Upper lobe of left lung (tissue), 6 donors: ENCODE measurements at regions not wholly inside any gene's neighbourhood (a gene's known extent, or its start where the extent isn't known, plus 50 kb on each side); places are given as distances from the start of the nearest gene placed in this dataset.
A peak's percentile ranks its signal among the peaks of the same experiment; 100 is the strongest.

Experiments used
- ATAC-seq, 2 donors: fragments of 200-7000 bp; cut with Tn5 transposase; one replicate each; pipeline ENCODE4 v1.9.1; 2022; ENCODE audit warnings: mild to moderate bottlenecking in 2 of 2, moderate library complexity in 2 of 2; ENCODE audit not compliant: low FRiP score in 2 of 2
- DNase-seq, 2 donors: peaks; one replicate each; pipeline ENCODE4 v3.0.0-alpha.2; 2019 to 2020
- H3K27ac ChIP-seq, 4 donors: fragments of 200-600 bp; sonication (generic); one replicate each; pipeline ENCODE4 v1.5.1; 2016 to 2019
- H3K27me3 ChIP-seq, 4 donors: fragments of 200-600 bp; sonication (generic); one replicate each; pipeline ENCODE4 v1.5.1; 2017 to 2019
- H3K36me3 ChIP-seq, 4 donors: fragments of 200-600 bp; sonication (generic); one replicate each; pipeline ENCODE4 v1.5.1; 2016 to 2019
- H3K4me1 ChIP-seq, 4 donors: fragments of 200-600 bp; sonication (generic); one replicate each; pipeline ENCODE4 v1.5.1; 2018 to 2019
- H3K4me3 ChIP-seq, 4 donors: fragments of 200-600 bp; sonication (generic); one replicate each; pipeline ENCODE4 v1.5.1; 2017 to 2019; ENCODE audit warnings: mild to moderate bottlenecking in 2 of 4, moderate library complexity in 1 of 4
- H3K9me3 ChIP-seq, 4 donors: fragments of 200-600 bp; sonication (generic); one replicate each; pipeline ENCODE4 v1.5.1; 2018 to 2019
- EP300 ChIP-seq, 4 donors: sonication (generic); formaldehyde crosslinking; IDR thresholded peaks; one replicate each; pipeline ENCODE4 v1.5.1; 2017; ENCODE audit warnings: antibody characterized with exemption in 4 of 4, control low read depth in 2 of 4
- POLR2A ChIP-seq, 4 donors: fragments of 450-650 bp; IDR thresholded peaks; one replicate each; pipeline ENCODE4 v1.5.1; 2016 to 2017; ENCODE audit warnings: antibody characterized with exemption in 4 of 4, mild to moderate bottlenecking in 2 of 4
- POLR2AphosphoS5 ChIP-seq, 2 donors: sonication (generic); formaldehyde crosslinking; IDR thresholded peaks; one replicate each; pipeline ENCODE4 v1.5.1; 2017; ENCODE audit warnings: antibody characterized with exemption in 2 of 2
- WGBS, 2 donors: methylation state at CpG; one replicate each; pipeline ENCODE4 v1.1.5; 2017 to 2018; 5-methylcytosine and 5-hydroxymethylcytosine counted together
- TF ChIP-seq, protein P1 (sequence below), 6 experiments: fragments of 450-650 bp in 4 of 6; fragments of 200-600 bp in 2 of 6; sonication (generic) in 2 of 6; IDR thresholded peaks; one replicate each; pipeline ENCODE4 v1.5.1; 2016 to 2019; ENCODE audit warnings: antibody characterized with exemption in 6 of 6
- donor health status: DM: no; HTN: no; CAD: no; lungs with moderate emphysema.
- donor health status: DM: no; HTN: yes; CAD: no; lungs with severe emphysema.

DNA sequence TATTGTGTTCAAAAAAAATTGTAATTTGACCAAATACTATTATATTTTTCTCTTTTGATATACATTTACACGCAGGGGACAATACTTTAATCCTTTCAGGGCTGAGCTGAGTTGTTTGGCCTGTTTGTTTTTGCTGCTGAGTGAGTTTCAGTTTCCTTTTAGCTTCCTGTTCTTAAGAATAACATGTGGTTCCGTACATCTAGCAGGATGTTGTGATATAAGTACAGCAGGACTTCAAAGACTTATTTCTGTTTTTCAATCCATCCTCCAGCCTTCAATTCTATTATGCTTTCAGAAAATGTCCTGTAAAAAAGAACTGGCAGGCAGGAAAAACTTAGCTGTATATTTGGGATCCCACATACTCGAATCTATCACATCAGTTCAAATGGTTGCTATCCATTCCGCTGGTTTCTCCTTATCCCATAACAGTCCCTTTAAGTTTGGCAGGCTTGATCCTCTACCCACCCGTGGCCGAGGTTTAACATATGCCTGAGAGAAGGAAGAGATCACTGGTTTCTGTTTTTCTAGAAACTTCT is 1037.3 kb upstream of the ACO1 start:
- WGBS, 2 donors: 29 to 32% methylated on average over 6 of the region's 6 CpGs
- no peaks in the 10 kb centered on the region for H3K27me3 ChIP-seq
- no peak for TF ChIP-seq EP300 (IDR thresholded peaks at IDR 0.05)
- TF ChIP-seq POLR2A (IDR thresholded peaks at IDR 0.05): no peak
- no peak for TF ChIP-seq POLR2AphosphoS5 (IDR thresholded peaks at IDR 0.05)
- TF ChIP-seq, protein P1, sequence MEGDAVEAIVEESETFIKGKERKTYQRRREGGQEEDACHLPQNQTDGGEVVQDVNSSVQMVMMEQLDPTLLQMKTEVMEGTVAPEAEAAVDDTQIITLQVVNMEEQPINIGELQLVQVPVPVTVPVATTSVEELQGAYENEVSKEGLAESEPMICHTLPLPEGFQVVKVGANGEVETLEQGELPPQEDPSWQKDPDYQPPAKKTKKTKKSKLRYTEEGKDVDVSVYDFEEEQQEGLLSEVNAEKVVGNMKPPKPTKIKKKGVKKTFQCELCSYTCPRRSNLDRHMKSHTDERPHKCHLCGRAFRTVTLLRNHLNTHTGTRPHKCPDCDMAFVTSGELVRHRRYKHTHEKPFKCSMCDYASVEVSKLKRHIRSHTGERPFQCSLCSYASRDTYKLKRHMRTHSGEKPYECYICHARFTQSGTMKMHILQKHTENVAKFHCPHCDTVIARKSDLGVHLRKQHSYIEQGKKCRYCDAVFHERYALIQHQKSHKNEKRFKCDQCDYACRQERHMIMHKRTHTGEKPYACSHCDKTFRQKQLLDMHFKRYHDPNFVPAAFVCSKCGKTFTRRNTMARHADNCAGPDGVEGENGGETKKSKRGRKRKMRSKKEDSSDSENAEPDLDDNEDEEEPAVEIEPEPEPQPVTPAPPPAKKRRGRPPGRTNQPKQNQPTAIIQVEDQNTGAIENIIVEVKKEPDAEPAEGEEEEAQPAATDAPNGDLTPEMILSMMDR (IDR thresholded peaks at IDR 0.05): no peak
- H3K36me3 ChIP-seq: no peaks in the 10 kb centered on the region
- peak overlapping the region in 2 of 4 donors; percentile 7 to 19 for H3K4me3 ChIP-seq
- no peaks in the 10 kb centered on the region for H3K9me3 ChIP-seq
- DNase-seq (no peak), ATAC-seq (peak in 1 of 2 donors; percentile 72)
- peak overlapping the region; percentile 47 to 78 (median 58) for H3K27ac ChIP-seq
- H3K4me1 ChIP-seq: peaks cover 0 to 12% (median 2%) of the 10 kb centered on the region in 4 donors

DNA sequence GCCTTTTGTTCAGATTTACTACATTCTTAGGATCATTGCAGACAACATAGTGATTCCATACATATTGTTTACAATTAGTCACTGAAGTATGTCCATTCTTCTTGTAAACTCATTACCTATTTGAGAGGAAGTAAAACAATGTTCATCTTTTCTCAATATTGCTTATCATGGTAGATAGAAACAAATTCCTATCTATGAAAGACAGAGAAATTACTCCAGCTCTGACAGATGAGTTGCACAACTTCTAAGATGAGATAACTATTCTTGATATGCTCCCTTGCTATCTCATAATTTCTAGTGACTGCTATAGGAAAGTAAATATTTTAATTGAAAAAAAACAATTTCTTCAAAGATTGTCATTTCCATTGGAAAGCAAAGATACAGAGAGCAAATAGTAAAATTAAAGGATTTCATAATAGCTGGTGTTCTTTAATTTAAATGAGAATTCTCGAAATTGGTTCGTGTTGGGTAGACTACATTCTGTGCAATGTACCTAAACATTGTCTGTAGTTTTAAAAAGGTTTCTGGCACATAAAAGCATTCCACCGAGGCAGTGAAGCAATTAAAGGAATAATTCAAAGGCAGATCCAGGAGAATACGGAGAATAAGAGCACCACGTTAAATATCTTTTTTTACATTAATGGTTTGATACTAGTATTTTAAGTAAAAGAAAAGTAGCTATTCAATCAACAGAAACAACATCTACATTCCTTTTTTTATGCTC is 1029.1 kb upstream of the ACO1 start:
- no peaks in the 10 kb centered on the region for H3K9me3 ChIP-seq
- no peaks in the 10 kb centered on the region for H3K27me3 ChIP-seq
- H3K4me1 ChIP-seq: no peaks in the 10 kb centered on the region
- TF ChIP-seq, protein P1 (IDR thresholded peaks at IDR 0.05): no peak
- TF ChIP-seq POLR2AphosphoS5 (IDR thresholded peaks at IDR 0.05) (no peak), EP300 (IDR thresholded peaks at IDR 0.05) (no peak), POLR2A (IDR thresholded peaks at IDR 0.05) (no peak)
- H3K4me3 ChIP-seq: no peak overlapping the region
- H3K36me3 ChIP-seq: no peaks in the 10 kb centered on the region
- WGBS, 2 donors: 86 to 90% methylated on average over 5 of the region's 5 CpGs
- DNase-seq (no peak), ATAC-seq (no peak)
- no peak overlapping the region for H3K27ac ChIP-seq

GRCh38 chr9:31355965-31356364 is 1028.5 kb upstream of the ACO1 start:
- ATAC-seq: no peak
- Histone ChIP-seq H3K36me3 (no peaks in the 10 kb centered on the region), H3K4me3 (no peak overlapping the region), H3K27me3 (no peaks in the 10 kb centered on the region), H3K4me1 (no peaks in the 10 kb centered on the region), H3K9me3 (no peaks in the 10 kb centered on the region), H3K27ac (no peak overlapping the region)
- no peak for DNase-seq
- TF ChIP-seq POLR2AphosphoS5 (IDR thresholded peaks at IDR 0.05) (no peak), EP300 (IDR thresholded peaks at IDR 0.05) (no peak), POLR2A (IDR thresholded peaks at IDR 0.05) (no peak)
- TF ChIP-seq, protein P1 (IDR thresholded peaks at IDR 0.05): no peak

- TF ChIP-seq POLR2A (IDR thresholded peaks at IDR 0.05): no peak
- TF ChIP-seq, protein P1 (IDR thresholded peaks at IDR 0.05): no peak
- no peak for TF ChIP-seq POLR2AphosphoS5 (IDR thresholded peaks at IDR 0.05)
- no peaks in the 10 kb centered on the region for H3K27me3 ChIP-seq
- peak overlapping the region in 1 of 4 donors; percentile 5 for H3K27ac ChIP-seq
- H3K9me3 ChIP-seq: no peaks in the 10 kb centered on the region
- no peaks in the 10 kb centered on the region for H3K4me1 ChIP-seq
- H3K4me3 ChIP-seq: no peak overlapping the region
- ATAC-seq (no peak), DNase-seq (no peak)
- H3K36me3 ChIP-seq: no peaks in the 10 kb centered on the region
Observed at GRCh38 chr9:31359071-31359470, 1025.4 kb upstream of the ACO1 start.

GRCh38 chr9:31364171-31364570 is 1020.3 kb upstream of the ACO1 start:
- no peaks in the 10 kb centered on the region for H3K36me3 ChIP-seq
- 94 to 95% methylated on average over 5 of the region's 5 CpGs for WGBS, 2 donors
- no peaks in the 10 kb centered on the region for H3K27me3 ChIP-seq
- H3K27ac ChIP-seq: no peak overlapping the region
- H3K4me1 ChIP-seq: no peaks in the 10 kb centered on the region
- TF ChIP-seq, protein P1 (IDR thresholded peaks at IDR 0.05): no peak
- H3K4me3 ChIP-seq: no peak overlapping the region
- DNase-seq (no peak), ATAC-seq (no peak)
- no peaks in the 10 kb centered on the region for H3K9me3 ChIP-seq
